Activated B cell treated with CpG ODN at 0.5 μM for 24 hours (primary cell): ENCODE measurements at regions not wholly inside any gene's neighbourhood (a gene's known extent, or its start where the extent isn't known, plus 50 kb on each side); places are given as distances from the start of the nearest gene placed in this dataset.

Source experiments
- ATAC-seq: fragments of 200-7000 bp; cut with Tn5 transposase; one replicate; pipeline ENCODE4 v1.10.0; 2021; ENCODE audit warnings: low read depth, mild to moderate bottlenecking, moderate library complexity
- CTCF ChIA-PET: fragments of 350-600 bp; sonication (Branson Sonifier 250); formaldehyde crosslinking; loops from one replicate; lab custom pipeline; 2021; ENCODE audit warnings: antibody characterized with exemption; lab: Charles Lee
- POLR2A ChIA-PET: fragments of 350-600 bp; sonication (Branson Sonifier 250); formaldehyde crosslinking; loops from one replicate; lab custom pipeline; 2021; ENCODE audit warnings: antibody characterized with exemption; lab: Charles Lee
- DNase-seq: peaks from one replicate; pipeline ENCODE4 v3.0.0; 2022
- H3K27ac Mint-ChIP-seq: one replicate; pipeline ENCODE4 v1.8.0; 2020; ENCODE audit warnings: mixed read lengths
- H3K27me3 Mint-ChIP-seq: one replicate; pipeline ENCODE4 v1.8.0; 2021; ENCODE audit warnings: mixed read lengths
- H3K36me3 Mint-ChIP-seq: one replicate; pipeline ENCODE4 v1.8.0; 2021; ENCODE audit warnings: low read depth, mixed read lengths
- H3K4me1 Mint-ChIP-seq: one replicate; pipeline ENCODE4 v1.8.0; 2021; ENCODE audit warnings: mixed read lengths
- H3K4me3 Mint-ChIP-seq: one replicate; pipeline ENCODE4 v1.8.0; 2020; ENCODE audit warnings: mild to moderate bottlenecking, mixed read lengths
- H3K9me3 Mint-ChIP-seq: one replicate; pipeline ENCODE4 v1.8.0; 2020; ENCODE audit warnings: mixed read lengths
- CTCF ChIP-seq: fragments of 200-600 bp; IDR thresholded peaks from one replicate; pipeline ENCODE4 v1.8.0; 2022; ENCODE audit warnings: antibody characterized with exemption, mild to moderate bottlenecking
- intact Hi-C: fragments of 100-400 bp; cut with micrococcal nuclease; formaldehyde crosslinking; loops from one replicate; pipeline ENCODE4 v1.15.1; 2024

- Mint-ChIP-seq H3K4me1 (no peaks in the 10 kb centered on the region), H3K27ac (no peak overlapping the region), H3K4me3 (no peak overlapping the region), H3K36me3 (no peaks in the 10 kb centered on the region), H3K27me3 (no peaks in the 10 kb centered on the region), H3K9me3 (no peaks in the 10 kb centered on the region)
- POLR2A ChIA-PET, result no interaction called here
- CTCF ChIA-PET, result no interaction called here
- no peak for TF ChIP-seq CTCF
- DNase-seq (no peak), ATAC-seq (no peak)
- intact Hi-C loops, result no loop called here
These were observed 133.9 kb downstream of the DKK1 start for GRCh38 chr10:52447931-52448353.

GRCh38 chr10:52450762-52451291, 136.7 kb downstream of the DKK1 start:
- no peak overlapping the region for H3K4me3 Mint-ChIP-seq

GRCh38 chr10:52451817-52452216, 137.7 kb downstream of the DKK1 start:
- no peak overlapping the region for H3K27ac Mint-ChIP-seq
- H3K36me3 Mint-ChIP-seq, result no peaks in the 10 kb centered on the region
- intact Hi-C loops, result no loop called here
- H3K27me3 Mint-ChIP-seq, result no peaks in the 10 kb centered on the region
- H3K4me3 Mint-ChIP-seq, result no peak overlapping the region
- ChIA-PET POLR2A (no interaction called here), CTCF (no interaction called here)
- H3K9me3 Mint-ChIP-seq, result no peaks in the 10 kb centered on the region
- H3K4me1 Mint-ChIP-seq, result no peaks in the 10 kb centered on the region
- no peak for TF ChIP-seq CTCF
- no peak for DNase-seq
- no peak for ATAC-seq

More at GRCh38 chr10:52450762-52451291, 136.7 kb downstream of the DKK1 start:
- TF ChIP-seq CTCF, result no peak
- intact Hi-C loops, result no loop called here
- Mint-ChIP-seq H3K27me3 (no peaks in the 10 kb centered on the region), H3K27ac (no peak overlapping the region), H3K4me1 (no peaks in the 10 kb centered on the region), H3K36me3 (no peaks in the 10 kb centered on the region), H3K9me3 (no peaks in the 10 kb centered on the region)
- ATAC-seq, result no peak
- POLR2A ChIA-PET, result no interaction called here
- CTCF ChIA-PET, result no interaction called here
- DNase-seq, result no peak

- H3K4me1 Mint-ChIP-seq, result no peaks in the 10 kb centered on the region
- H3K27me3 Mint-ChIP-seq, result no peaks in the 10 kb centered on the region
- ATAC-seq (no peak), DNase-seq (no peak)
- no peaks in the 10 kb centered on the region for H3K36me3 Mint-ChIP-seq
- H3K9me3 Mint-ChIP-seq, result no peaks in the 10 kb centered on the region
- no peak for TF ChIP-seq CTCF
- intact Hi-C loops, result no loop called here
- no peak overlapping the region for H3K27ac Mint-ChIP-seq
- POLR2A ChIA-PET, result no interaction called here
- CTCF ChIA-PET, result interaction anchor here (0.6 kb wide), 1 partner anchor 944 kb away, joined by 3 read pairs; no protein-coding TSS in a partner anchor
- no peak overlapping the region for H3K4me3 Mint-ChIP-seq
These were observed 138.8 kb downstream of the DKK1 start for GRCh38 chr10:52452600-52453493.

- H3K4me1 Mint-ChIP-seq, result no peaks in the 10 kb centered on the region
- intact Hi-C loops, result no loop called here
- TF ChIP-seq CTCF, result no peak
- POLR2A ChIA-PET, result no interaction called here
- no peaks in the 10 kb centered on the region for H3K36me3 Mint-ChIP-seq
- no peaks in the 10 kb centered on the region for H3K9me3 Mint-ChIP-seq
- CTCF ChIA-PET, result interaction anchor here (0.6 kb wide), 1 partner anchor 945 kb away, joined by 3 read pairs; no protein-coding TSS in a partner anchor
- ATAC-seq (no peak), DNase-seq (no peak)
- no peak overlapping the region for H3K27ac Mint-ChIP-seq
- H3K4me3 Mint-ChIP-seq, result no peak overlapping the region
- H3K27me3 Mint-ChIP-seq, result no peaks in the 10 kb centered on the region
These were observed 139.4 kb downstream of the DKK1 start for GRCh38 chr10:52453501-52453900.
